ENCODE measurements at regions not wholly inside any gene's neighbourhood (a gene's known extent, or its start where the extent isn't known, plus 50 kb on each side); places are given as distances from the start of the nearest gene placed in this dataset.

- H3K9me3 ChIP-seq (replicated peaks in 1 of 2; ENCODE audit: control insufficient read depth in 1 of 2, insufficient read depth in 1 of 2, low read length in 2 of 2) = no peaks in the 10 kb centered on the region
- H2AFZ ChIP-seq (ENCODE audit: insufficient read depth, low read depth, low read length, poor library complexity, severe bottlenecking) = no peak overlapping the region
- no peak overlapping the region for H3K4me3 ChIP-seq (replicated peaks in 1 of 3; ENCODE audit: low read depth in 2 of 3, low read length in 3 of 3)
- TF ChIP-seq, protein P1, sequence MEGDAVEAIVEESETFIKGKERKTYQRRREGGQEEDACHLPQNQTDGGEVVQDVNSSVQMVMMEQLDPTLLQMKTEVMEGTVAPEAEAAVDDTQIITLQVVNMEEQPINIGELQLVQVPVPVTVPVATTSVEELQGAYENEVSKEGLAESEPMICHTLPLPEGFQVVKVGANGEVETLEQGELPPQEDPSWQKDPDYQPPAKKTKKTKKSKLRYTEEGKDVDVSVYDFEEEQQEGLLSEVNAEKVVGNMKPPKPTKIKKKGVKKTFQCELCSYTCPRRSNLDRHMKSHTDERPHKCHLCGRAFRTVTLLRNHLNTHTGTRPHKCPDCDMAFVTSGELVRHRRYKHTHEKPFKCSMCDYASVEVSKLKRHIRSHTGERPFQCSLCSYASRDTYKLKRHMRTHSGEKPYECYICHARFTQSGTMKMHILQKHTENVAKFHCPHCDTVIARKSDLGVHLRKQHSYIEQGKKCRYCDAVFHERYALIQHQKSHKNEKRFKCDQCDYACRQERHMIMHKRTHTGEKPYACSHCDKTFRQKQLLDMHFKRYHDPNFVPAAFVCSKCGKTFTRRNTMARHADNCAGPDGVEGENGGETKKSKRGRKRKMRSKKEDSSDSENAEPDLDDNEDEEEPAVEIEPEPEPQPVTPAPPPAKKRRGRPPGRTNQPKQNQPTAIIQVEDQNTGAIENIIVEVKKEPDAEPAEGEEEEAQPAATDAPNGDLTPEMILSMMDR (IDR thresholded peaks at IDR 0.05) = no peak
- no peaks in the 10 kb centered on the region for H3K4me1 ChIP-seq (ENCODE audit: control insufficient read depth in 1 of 2, insufficient read depth in 2 of 2, low read length in 2 of 2)
- no peaks in the 10 kb centered on the region for H3K27me3 ChIP-seq (ENCODE audit: control insufficient read depth in 2 of 2, insufficient read depth in 2 of 2, low read length in 2 of 2)
- H3K4me2 ChIP-seq (replicated peaks; ENCODE audit: extremely low read depth, low read length, poor library complexity, severe bottlenecking) = no peak overlapping the region
- Mint-ChIP-seq H3K27ac (no peak overlapping the region), H3K4me3 (no peak overlapping the region), H3K27me3 (ENCODE audit: low read depth in 3 of 3) (peaks cover 0 to 1% (median 0%) of the 10 kb centered on the region in 3 donors), H3K9me3 (peaks cover 0 to 8% (median 2%) of the 10 kb centered on the region in 7 donors), H3K4me1 (no peaks in the 10 kb centered on the region), H3K36me3 (no peaks in the 10 kb centered on the region)
- no peaks in the 10 kb centered on the region for H4K20me1 ChIP-seq (ENCODE audit: insufficient read depth, low read length)
- no CpG with 5 or more reads among the region's 2 CpGs for WGBS (ENCODE audit: insufficient coverage)
- H3K79me2 ChIP-seq (ENCODE audit: insufficient read depth, low read length) = no peaks in the 10 kb centered on the region
- no peak for DNase-seq
- no peaks in the 10 kb centered on the region for H3K36me3 ChIP-seq (replicated peaks in 1 of 2; ENCODE audit: control insufficient read depth in 1 of 2, insufficient read depth in 2 of 2, low read length in 2 of 2)
- intact Hi-C loops (cut with micrococcal nuclease) = no loop called here
- no peak overlapping the region for H3K27ac ChIP-seq (ENCODE audit: low read depth in 1 of 2, low read length in 2 of 2)
- no peak overlapping the region for H3K9ac ChIP-seq (ENCODE audit: insufficient read depth, low read length, poor library complexity, severe bottlenecking)
These were observed 935.1 kb upstream of the SLC35B3 start for GRCh38 chr6:9370480-9370879.

DNA sequence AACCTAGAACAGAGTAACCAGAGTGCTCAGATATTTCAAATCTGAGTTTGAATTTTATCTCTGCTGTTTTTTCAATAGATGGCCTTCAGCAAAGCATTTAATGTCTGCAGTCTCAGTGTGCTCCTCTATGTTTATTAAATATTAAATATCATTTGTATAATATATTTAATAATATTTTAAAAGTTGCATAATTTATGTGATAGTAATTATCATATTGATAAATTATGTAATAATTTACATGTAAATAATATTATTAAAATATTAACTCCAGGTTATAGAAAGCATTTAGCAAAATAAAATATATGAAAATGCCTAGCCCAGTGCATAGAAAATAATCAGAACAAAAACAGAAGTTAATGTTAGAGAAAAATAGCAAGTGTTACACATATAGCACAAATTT lies 930.0 kb upstream of the SLC35B3 start:
- H3K4me3 ChIP-seq (replicated peaks in 1 of 3; ENCODE audit: low read depth in 2 of 3, low read length in 3 of 3) = no peak overlapping the region
- no peaks in the 10 kb centered on the region for H3K4me1 ChIP-seq (ENCODE audit: control insufficient read depth in 1 of 2, insufficient read depth in 2 of 2, low read length in 2 of 2)
- no peaks in the 10 kb centered on the region for H3K27me3 ChIP-seq (ENCODE audit: control insufficient read depth in 2 of 2, insufficient read depth in 2 of 2, low read length in 2 of 2)
- TF ChIP-seq, protein P1 (IDR thresholded peaks at IDR 0.05) = no peak
- no peak overlapping the region for H3K27ac ChIP-seq (ENCODE audit: low read depth in 1 of 2, low read length in 2 of 2)
- no peak overlapping the region for H3K4me3 Mint-ChIP-seq
- intact Hi-C loops (cut with micrococcal nuclease) = no loop called here
- no peaks in the 10 kb centered on the region for H4K20me1 ChIP-seq (ENCODE audit: insufficient read depth, low read length)
- no peaks in the 10 kb centered on the region for H3K4me1 Mint-ChIP-seq
- no peaks in the 10 kb centered on the region for H3K36me3 ChIP-seq (replicated peaks in 1 of 2; ENCODE audit: control insufficient read depth in 1 of 2, insufficient read depth in 2 of 2, low read length in 2 of 2)
- no peak for DNase-seq
- no peaks in the 10 kb centered on the region for H3K27me3 Mint-ChIP-seq (ENCODE audit: low read depth in 3 of 3)
- no peak overlapping the region for H3K4me2 ChIP-seq (replicated peaks; ENCODE audit: extremely low read depth, low read length, poor library complexity, severe bottlenecking)
- no peaks in the 10 kb centered on the region for H3K36me3 Mint-ChIP-seq
- H3K27ac Mint-ChIP-seq = no peak overlapping the region
- H2AFZ ChIP-seq (ENCODE audit: insufficient read depth, low read depth, low read length, poor library complexity, severe bottlenecking) = no peak overlapping the region
- H3K79me2 ChIP-seq (ENCODE audit: insufficient read depth, low read length) = no peaks in the 10 kb centered on the region
- H3K9me3 ChIP-seq (replicated peaks in 1 of 2; ENCODE audit: control insufficient read depth in 1 of 2, insufficient read depth in 1 of 2, low read length in 2 of 2) = no peaks in the 10 kb centered on the region
- H3K9ac ChIP-seq (ENCODE audit: insufficient read depth, low read length, poor library complexity, severe bottlenecking) = no peak overlapping the region
- peaks cover 0 to 6% (median 2%) of the 10 kb centered on the region in 7 donors for H3K9me3 Mint-ChIP-seq
